Vagina (tissue), 2 donors: ENCODE measurements at regions not wholly inside any gene's neighbourhood (a gene's known extent, or its start where the extent isn't known, plus 50 kb on each side); places are given as distances from the start of the nearest gene placed in this dataset.

Source experiments
- POLR2A ChIP-seq, 2 donors: fragments of 450-650 bp; IDR thresholded peaks; one replicate each; pipeline ENCODE4 v1.6.1; 2017; ENCODE audit warnings: antibody characterized with exemption in 2 of 2, mild to moderate bottlenecking in 2 of 2, moderate library complexity in 2 of 2
- POLR2AphosphoS5 ChIP-seq, 2 donors: sonication (generic); formaldehyde crosslinking; IDR thresholded peaks; one replicate each; pipeline ENCODE4 v1.9.0; 2017; ENCODE audit warnings: antibody characterized with exemption in 2 of 2, mild to moderate bottlenecking in 2 of 2, low read depth in 1 of 2; ENCODE audit not compliant: insufficient read depth in 1 of 2
- TF ChIP-seq, protein P1 (sequence below), 3 experiments: fragments of 450-650 bp in 2 of 3; fragments of 200-600 bp in 1 of 3; sonication (generic) in 1 of 3; IDR thresholded peaks; one replicate each; pipeline ENCODE4 v1.5.1; 2017 to 2019; ENCODE audit warnings: antibody characterized with exemption in 3 of 3, mild to moderate bottlenecking in 2 of 3, moderate library complexity in 2 of 3

DNA sequence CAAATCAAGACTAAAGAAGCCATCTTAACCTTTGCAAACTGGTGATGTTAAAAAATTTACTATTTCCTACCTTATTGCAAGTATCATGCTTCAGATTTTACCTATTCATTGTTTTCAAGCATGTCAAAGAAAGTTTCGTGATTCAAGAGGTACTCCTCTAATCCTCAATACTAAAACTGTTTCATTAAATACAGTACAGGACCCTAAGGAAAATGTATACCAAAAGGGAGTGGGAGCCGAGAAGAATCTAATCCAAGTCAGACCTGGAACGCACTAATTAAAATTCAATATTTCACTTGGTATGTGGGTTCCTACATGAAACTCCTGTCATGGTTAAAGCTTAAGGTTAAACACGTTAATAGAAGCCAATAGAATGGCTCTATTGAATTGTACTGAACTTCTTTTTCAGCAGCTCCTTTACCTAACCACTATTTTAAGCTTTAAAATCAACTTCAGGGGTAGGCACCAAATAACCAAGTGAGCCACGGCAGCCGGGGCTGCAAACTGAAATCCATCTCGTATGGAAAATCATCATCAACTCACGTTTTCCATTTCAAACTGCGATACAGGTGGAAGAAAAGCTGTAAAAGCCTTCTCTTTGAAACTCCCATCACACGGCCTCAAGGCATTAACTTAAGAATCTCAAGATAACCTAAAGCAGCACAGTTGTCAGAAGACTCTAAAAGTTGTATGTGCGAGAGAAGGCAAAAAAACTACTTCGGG is 188.8 kb downstream of the ZEB2 start:
- TF ChIP-seq, protein P1, sequence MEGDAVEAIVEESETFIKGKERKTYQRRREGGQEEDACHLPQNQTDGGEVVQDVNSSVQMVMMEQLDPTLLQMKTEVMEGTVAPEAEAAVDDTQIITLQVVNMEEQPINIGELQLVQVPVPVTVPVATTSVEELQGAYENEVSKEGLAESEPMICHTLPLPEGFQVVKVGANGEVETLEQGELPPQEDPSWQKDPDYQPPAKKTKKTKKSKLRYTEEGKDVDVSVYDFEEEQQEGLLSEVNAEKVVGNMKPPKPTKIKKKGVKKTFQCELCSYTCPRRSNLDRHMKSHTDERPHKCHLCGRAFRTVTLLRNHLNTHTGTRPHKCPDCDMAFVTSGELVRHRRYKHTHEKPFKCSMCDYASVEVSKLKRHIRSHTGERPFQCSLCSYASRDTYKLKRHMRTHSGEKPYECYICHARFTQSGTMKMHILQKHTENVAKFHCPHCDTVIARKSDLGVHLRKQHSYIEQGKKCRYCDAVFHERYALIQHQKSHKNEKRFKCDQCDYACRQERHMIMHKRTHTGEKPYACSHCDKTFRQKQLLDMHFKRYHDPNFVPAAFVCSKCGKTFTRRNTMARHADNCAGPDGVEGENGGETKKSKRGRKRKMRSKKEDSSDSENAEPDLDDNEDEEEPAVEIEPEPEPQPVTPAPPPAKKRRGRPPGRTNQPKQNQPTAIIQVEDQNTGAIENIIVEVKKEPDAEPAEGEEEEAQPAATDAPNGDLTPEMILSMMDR (IDR thresholded peaks at IDR 0.05) = no peak
- TF ChIP-seq POLR2AphosphoS5 (IDR thresholded peaks at IDR 0.05; ENCODE audit: insufficient read depth in 1 of 2, low read depth in 1 of 2) (no peak), POLR2A (IDR thresholded peaks at IDR 0.05) (no peak)
